ENCODE measurements at regions not wholly inside any gene's neighbourhood (a gene's known extent, or its start where the extent isn't known, plus 50 kb on each side); places are given as distances from the start of the nearest gene placed in this dataset.

DNA sequence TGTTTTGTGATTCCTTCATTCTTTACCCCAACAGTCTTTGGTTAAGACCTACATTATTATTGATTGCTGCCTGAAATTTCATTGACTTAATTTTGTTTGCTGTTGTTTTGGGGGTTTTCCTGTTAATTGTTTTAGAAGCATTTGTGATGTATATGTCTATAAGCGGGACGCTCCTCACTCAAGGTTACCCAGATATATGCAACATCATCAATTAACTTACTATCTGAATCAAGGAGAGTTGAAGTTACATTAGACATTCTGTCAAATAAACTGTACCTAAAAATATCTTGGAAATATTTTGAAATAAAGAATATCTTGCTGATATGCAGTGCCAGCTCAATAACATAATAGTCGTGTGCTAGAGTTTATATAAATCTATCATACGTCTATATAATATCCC, 125.9 kb upstream of the CDH18 start:
- TF ChIP-seq, protein P1, sequence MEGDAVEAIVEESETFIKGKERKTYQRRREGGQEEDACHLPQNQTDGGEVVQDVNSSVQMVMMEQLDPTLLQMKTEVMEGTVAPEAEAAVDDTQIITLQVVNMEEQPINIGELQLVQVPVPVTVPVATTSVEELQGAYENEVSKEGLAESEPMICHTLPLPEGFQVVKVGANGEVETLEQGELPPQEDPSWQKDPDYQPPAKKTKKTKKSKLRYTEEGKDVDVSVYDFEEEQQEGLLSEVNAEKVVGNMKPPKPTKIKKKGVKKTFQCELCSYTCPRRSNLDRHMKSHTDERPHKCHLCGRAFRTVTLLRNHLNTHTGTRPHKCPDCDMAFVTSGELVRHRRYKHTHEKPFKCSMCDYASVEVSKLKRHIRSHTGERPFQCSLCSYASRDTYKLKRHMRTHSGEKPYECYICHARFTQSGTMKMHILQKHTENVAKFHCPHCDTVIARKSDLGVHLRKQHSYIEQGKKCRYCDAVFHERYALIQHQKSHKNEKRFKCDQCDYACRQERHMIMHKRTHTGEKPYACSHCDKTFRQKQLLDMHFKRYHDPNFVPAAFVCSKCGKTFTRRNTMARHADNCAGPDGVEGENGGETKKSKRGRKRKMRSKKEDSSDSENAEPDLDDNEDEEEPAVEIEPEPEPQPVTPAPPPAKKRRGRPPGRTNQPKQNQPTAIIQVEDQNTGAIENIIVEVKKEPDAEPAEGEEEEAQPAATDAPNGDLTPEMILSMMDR (IDR thresholded peaks at IDR 0.05), result no peak
- TF ChIP-seq POLR2A (IDR thresholded peaks at IDR 0.05), result no peak
